ENCODE measurements at regions not wholly inside any gene's neighbourhood (a gene's known extent, or its start where the extent isn't known, plus 50 kb on each side); places are given as distances from the start of the nearest gene placed in this dataset.

DNA sequence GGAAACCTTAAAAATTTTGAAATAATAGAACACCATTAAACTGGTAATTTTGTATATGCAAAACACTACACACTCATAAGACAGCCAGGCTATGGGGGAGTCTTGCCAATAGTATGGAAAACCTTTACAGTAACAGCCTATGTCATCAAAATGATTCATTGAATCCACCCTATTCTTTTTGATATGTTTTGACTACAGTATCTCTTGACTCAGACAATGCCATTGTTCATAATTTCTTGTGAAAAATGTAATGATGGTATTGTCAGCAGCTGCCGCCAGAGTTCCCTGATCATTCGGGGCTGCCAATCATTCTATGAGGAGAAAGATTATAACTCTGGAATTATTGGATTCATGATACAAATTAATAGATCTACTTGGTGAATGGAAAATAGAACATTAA, 101.4 kb upstream of the POC5 start:
- no peak for TF ChIP-seq KLF16 (CRISPR knock-in tag; IDR thresholded peaks at IDR 0.05)
- no peak for TF ChIP-seq KAT8 (CRISPR knock-in tag; IDR thresholded peaks at IDR 0.05)
- no peak for TF ChIP-seq POLR2AphosphoS5 (IDR thresholded peaks at IDR 0.05; ENCODE audit: low read depth, low read length)

Measured in HepG2 (cell line).